ENCODE measurements at regions not wholly inside any gene's neighbourhood (a gene's known extent, or its start where the extent isn't known, plus 50 kb on each side); places are given as distances from the start of the nearest gene placed in this dataset.

DNA sequence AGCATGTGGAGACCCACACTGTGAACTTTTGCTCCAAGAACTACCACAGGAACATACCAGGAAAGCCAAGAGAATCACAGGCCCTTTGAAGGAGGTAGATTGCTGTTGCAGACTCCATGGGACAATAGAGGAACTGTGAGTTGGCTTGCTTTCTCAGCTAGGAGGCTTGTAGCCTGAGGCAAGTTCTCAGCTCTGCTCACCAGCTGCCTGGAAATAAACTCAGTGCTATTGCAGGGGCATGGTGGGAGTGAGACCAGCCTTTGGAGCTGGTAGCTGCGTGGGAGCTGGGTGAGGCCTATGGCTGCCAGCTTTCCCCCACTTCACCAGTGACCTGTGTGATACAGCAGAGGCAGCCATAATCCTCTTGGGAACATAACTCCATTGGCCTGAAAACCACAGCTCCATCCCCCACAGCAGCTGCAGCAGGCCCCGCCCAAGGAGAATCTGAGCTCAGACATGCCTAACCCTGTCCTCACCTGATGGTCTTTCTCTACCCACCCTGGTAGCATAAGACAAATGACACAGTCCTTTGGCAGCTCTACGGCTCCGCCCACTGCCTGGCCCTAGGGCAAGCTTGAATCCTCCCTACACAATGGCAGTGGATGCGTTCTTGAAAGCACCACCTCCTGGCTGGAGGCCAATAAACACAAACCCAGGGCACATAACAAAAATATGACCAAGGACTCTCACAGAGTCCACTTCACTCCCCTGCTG is 389.5 kb downstream of the KIF4B start:
- no peak for DNase-seq (ENCODE audit: low spot score)

DNA sequence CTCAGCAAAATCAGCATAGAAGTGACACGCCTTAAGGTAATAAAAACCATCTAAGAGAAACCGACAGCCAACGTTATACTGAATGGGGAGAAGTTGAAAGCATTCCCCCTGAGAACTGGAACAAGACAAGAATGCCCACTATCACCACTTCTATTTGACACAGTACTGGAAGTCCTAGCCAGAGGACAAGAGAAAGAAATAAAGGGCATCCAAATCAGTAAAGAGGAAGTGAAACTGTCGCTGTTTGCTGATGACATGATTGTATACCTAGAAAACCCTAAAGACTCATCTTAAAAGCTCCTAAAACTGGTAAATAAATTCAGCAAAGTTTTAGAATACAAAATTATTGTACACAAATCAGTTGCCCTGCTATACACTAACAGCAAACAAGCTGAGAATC is 393.3 kb downstream of the KIF4B start:
- no peak for DNase-seq (ENCODE audit: low spot score)

DNA sequence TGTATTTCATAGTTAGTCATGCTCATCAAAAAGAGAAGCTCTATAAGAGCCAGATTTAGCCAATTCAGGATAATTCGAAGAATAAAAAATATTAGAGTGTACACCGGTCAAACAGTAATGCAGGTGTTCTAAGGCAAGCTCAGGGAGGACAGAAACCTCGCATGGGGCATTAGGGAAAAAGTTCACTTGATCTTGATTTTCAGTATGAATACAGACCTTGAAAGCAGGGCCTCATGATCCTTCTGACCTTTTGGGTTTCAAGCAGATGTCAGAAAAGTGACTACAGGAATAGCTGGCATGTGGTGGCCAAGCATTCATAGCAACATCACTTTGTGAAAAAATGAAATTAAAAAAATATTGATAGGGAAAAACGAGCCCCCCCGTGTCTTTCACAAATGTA is 394.9 kb downstream of the KIF4B start:
- DNase-seq (ENCODE audit: low spot score) = no peak

DNA sequence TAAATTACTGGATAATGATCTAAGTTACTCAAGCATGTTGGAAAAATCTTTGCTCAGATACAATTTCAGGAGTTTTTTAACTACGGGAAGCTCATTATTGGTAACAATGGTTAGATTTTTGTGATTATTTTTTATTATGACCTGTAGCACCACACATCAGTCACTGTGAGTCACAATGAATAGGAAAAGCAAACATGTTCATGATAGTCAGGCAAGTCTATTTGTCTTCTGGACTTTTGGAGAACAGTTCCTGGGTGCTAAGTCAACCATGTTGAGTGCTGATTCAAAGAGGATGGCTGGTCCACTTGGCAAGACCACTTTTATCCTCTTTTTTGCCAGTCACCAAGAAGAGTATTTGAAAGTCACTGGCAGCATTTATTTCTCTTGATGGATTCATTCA is 403.2 kb downstream of the KIF4B start:
- no peak for DNase-seq (ENCODE audit: low spot score)

DNA sequence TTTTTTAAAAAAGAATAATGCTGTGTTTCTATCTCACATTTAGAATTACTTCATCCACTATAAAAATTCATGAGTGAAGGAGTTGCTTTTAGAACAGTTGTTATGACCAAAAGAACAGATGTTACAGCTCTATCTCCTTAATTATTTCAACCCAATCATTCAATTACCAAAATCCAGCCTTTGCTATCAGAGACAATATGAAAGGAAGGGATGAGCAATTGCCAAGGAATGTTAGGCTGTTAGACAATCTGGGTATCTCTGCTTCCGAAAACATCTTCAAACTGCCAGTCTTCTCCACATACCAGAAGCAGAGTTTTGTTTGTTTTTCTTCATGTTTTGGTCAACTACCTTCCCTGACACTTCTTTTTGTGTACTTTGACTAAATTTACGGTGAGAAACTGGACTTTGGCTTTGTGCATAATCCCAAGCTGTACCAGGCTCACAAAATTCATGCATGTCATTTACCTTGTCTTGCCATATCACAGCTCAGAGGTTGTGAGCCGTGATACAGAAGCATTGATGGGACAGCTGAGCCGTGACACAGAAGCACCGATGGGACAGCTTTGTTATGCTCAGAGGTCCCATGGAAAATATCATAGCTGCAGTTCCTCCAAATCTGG is 405.5 kb downstream of the KIF4B start:
- DNase-seq (ENCODE audit: low spot score) = no peak

DNA sequence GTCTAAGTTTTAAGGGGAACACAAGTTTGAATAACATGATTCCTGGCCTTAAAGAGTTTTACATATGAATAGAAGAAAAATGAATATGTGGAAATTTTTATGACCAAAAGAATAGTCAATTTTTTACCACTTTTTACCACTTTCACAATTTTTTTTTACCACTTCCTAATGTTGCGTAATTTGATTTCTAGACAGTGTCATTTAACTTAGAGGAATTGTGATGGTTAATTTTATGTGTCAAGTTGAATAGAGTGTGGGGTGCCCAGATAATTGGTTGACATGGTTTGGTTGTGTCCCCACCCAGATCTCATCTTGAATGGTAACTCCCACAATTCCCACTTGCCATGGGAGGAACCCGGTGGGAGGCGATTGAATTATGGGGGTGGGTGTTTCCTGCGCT is 416.6 kb downstream of the KIF4B start:
- no peak for DNase-seq (ENCODE audit: low spot score)

DNA sequence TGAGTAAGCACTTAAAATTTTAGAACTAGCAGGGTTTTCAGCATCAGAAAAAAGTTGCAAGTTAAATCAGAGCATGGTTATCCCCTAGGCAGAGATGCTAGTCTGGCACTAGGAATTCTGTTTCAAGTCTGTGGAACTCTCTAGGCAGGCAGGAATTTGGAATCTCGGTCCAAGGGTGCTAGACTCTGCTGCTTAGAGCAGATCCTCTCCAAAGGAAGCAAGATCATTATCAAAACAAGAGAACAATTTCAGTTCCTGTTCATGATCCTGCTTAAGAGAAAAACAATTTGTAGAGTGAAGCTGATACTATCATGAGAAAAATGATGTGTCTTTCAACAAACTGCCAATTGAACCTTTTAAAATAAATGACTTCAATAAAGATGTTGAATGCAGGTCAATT is 420.7 kb downstream of the KIF4B start:
- no peak for DNase-seq (ENCODE audit: low spot score)

DNA sequence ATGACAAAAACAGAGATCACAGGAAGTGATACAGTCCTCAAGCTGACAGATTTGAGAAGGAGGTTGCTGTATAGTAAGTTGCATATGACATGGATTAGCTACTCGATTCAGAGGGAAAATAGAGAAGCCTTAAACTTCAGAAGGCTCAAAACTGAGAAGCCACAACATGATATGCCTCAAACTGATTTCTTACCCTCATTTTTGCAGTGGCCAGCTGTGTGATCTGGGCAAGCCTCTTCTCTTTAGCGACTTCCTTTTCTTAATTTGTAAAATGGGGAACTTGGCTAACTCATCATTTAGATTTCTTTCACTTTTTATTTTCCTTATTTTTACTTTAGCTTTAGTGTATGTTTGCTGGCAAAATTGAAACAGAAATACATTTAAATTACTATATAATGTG is 421.1 kb downstream of the KIF4B start:
- no peak for DNase-seq (ENCODE audit: low spot score)

DNA sequence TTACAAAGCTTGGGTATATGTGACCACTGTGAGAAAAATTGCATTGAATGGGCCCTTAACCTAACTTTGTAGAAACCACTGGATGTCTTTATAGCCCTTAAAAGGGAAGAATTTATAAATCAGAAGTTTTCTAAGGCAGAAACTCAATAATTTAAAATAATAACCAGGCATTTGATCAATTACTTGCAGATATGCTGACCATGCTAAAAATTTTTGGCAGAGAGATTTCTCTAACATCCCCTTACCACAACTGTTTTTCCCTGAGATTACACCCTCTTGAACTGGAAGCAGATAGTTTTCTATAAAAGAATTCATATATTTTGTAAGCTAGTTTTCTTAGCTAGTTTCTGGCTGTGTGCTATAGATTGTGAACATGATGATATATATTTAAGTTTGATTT is 428.3 kb downstream of the KIF4B start:
- DNase-seq (ENCODE audit: low spot score) = no peak

DNA sequence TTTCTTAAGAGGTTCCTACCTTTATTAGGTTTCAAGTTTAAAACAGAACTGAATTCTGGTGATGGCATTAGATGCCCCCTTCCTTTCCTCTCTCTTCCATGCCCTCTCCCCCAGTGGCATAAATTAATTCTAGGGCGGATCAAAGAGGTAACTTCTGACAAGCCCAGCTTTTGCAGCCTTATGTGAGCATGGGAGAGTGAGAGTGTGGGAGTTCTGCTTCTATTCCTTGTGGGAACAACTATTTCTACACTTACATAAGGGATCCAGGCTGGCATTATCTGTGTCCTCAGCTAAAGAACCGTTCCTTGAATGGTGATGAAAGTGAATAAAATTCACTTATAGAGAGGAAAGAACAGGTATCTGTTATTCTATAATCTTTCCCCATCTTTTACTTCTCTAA is 437.6 kb downstream of the KIF4B start:
- no peak for DNase-seq (ENCODE audit: low spot score)

DNA sequence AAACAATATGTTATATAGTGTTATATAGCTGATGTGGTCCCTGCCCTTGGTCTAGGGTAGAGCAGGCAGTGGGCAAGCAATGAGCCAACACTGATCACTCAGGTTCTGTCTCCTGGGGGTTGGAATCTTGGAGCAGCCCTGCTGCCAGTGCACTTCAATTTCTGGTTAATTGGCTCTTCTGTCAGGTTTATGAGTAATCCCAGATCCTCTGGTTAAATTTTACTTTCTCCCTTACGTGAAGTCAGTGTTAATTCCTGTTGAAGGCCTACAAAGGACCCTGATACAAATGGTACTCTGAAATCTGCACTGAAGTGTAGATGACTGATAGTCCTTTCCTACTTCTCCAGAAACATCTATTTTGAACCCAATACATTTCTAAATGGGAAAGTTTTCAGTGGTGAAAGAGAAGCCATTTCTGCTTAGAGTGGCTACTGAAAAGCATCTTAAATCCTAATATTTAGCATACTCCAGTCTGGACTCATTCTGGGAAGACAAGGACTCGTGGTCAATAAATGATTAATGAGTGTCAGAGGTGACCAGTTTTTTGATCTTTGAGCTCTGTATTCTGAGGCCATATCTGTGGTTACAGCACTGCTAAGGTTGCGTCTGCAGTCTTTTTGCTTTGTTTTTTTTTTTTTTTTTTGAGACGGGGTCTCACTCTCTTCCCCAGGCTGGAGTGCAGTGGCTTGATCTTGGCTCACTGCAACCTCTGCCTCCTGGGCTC is 442.4 kb downstream of the KIF4B start:
- DNase-seq (ENCODE audit: low spot score) = peak; percentile 67

DNA sequence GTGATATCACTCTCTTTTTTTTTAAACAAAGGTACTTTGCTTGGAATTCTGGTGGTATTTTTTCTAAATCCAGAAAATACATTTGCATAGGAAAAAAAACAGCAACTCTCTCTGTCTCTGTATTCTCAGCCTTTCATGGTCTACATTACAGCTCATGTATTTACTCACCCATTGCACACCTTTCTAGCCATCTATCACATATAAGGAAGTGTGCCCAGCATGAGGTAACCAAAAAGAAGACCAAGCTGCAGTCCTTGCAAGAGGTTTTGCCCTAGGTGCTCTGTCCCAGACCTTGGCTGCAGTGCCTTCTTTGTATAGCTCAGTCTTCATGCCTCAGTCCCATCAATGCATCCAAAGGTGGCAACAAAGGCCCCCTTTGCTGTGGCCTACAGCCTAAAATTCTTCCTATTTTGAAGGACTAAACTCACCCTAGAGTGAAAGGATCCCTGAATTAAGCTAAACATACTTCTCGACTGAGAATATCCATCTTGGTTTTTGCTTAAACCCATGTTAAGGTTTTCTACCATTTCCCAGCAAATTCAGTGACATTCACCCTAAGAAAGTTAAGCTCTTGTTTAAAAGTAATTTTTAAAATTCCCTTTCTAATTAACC is 446.4 kb downstream of the KIF4B start:
- no peak for DNase-seq (ENCODE audit: low spot score)

DNA sequence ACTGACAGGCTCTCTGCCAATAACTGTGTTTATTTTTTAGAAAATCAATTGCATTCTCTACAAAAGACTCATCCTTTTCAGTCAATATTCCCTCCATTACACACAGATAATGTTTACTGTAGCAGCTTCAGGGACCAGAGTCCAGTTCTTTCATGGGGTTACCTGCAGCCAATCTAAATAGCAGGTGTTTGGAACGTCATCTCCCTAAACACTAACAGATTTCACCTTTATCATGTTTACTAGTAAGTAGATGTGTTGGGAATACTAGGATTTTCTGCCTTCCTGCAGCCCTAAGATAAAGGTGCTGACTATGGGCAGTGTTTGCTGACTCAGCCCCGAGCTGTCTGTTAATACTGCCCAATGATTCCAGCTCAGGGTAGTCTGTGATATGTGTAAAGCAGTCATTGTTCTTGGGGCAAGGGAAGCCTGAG is 447.0 kb downstream of the KIF4B start:
- DNase-seq (ENCODE audit: low spot score) = no peak

DNA sequence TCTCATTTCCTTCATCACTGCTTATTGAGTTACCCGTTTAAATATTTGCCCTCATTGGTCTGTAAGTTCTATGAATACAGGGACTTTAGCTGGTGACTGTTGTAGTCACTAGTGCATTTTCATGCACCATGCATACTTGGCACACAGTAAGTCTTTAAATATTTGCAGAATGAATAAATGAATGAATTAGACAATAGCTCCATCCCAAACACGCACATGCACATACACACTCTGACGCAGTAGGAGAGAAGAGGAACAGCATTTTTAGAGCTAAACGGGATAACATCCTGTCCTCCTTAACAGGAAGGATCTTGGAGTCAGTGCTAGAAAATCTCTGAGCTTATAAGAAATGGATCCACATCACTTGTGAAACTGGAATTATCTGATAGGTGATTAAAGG is 447.7 kb downstream of the KIF4B start:
- DNase-seq (ENCODE audit: low spot score) = no peak

DNA sequence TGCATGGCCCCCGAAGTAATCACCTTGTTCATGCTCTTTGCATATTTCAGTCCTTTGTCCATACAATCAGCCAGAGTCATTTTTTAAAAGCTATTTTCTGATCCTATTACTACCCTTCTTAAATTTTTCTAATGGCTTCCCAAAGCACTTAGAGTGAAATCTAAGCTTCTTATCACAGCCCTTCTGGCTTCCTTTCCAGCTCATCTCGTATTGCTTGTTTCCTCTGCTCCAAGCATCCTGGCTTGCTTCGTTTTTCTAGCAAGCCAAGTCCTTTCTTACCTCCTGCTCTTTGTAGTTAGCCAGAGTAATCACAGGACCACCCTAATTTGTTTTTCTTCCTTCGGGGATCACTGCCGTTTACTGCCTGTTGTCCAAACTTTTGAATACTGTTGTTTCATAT is 453.3 kb downstream of the KIF4B start:
- no peak for DNase-seq (ENCODE audit: low spot score)

DNA sequence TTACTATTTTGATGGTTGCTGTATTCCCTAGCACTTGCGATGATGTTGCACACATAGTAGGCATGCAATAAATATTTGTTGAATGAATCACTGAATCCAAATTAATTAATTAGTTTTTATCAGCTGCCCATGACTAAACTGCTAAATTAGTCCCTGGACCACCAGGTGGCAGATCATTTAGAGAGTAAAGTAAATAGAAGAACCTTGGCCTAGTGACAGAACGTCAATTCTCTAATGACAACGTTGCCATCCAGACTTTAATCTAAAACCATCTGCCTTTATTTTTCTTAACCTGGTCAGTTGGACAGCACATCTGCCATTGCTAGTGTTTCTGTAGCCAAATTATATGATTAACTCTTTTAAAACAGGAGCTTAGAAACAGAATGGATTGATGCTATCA is 457.5 kb downstream of the KIF4B start:
- peak; percentile 4 for DNase-seq (ENCODE audit: low spot score)

DNA sequence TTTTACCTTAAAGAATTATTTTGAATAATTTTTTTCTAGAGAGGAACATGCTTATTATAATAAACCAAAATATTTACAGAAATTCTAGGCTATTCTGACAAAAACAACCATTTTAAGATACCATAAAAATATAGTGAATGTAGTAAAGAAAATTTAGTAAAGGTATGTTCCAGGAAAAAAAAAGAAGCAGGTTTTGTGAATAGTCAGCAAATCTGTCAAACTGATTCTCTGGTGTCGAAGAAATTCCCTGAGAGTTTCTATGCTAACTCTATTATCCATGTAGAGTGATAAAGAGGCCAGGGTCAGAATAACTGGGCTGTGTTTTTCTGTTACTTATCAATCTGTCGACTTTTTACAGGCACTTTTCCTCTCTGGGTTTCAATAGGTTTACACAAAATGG is 459.2 kb downstream of the KIF4B start:
- no peak for DNase-seq (ENCODE audit: low spot score)

DNA sequence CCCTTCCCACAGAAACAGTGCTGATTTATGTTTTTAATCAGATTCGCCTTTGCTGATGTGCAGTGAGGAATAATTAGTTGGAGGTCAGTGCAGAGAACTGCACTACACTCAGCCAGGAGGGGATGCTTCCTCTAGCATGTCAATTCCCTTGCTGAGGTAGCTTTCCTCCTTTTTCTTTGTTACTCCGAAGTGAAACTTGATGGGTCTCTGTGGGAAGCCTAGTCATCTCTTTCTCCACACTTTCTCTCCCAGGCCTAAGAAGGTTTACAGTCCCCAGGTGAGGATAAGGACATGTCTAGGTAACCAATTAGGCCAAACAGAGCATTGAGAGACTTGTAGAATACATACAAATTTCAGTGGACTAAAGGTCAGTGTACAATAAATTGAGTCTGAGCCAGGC is 461.8 kb downstream of the KIF4B start:
- no peak for DNase-seq (ENCODE audit: low spot score)

DNA sequence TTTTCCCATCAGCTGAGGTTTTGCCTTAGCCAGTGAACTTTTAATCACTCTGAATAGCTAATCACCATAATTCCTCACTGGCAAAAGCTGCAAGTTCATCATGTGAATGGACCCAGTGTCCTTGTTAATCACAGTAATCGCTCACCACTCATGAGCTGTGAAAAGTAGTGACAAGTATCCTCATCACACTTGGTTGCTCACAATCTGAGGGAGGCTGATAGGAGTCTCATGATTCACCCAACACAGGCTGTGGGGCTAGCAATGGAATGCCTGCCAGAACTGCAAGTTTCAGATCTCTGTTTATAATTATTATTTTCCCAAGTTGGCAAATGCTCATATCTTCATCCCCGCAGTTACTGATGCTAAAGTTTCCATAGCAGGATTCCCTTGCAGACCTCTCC is 467.2 kb downstream of the KIF4B start:
- DNase-seq (ENCODE audit: low spot score) = no peak

DNA sequence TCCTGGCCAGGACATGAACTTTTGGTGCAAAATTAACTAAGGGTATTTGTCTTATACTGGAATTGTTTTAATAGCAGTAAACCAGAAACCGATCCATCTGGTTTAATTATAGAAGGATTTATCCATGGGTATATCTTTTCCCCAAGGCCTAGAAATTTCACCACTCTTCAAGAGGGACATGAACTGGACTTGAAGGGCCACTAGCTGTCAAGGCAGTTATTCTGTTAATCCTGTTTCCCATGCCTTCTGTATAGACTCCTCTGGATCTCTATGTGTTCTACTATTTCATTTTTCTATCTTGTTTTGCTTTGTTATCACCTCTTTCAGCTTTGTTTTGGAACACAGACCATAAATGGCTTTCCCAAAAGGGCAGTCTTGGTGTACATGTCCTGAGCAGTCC is 467.6 kb downstream of the KIF4B start:
- no peak for DNase-seq (ENCODE audit: low spot score)

DNA sequence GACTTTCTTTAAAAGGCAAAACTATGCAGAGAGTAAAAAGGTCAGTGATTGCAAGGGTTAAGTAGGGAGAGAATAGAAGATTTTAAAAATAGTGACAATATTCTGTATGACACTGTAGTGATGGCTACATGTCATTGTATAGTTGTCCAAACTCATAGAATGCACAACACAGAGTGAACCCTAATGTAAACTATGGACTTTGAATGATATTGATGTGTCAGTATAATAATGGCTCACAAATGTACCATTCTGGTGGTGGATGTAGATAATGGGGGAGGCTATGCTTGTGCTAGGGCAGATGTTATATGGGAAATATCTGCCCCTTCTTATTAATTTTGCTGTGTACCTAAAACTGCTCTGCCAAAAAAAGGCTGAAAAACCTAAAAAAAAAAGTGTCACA is 468.9 kb downstream of the KIF4B start:
- DNase-seq (ENCODE audit: low spot score) = no peak

DNA sequence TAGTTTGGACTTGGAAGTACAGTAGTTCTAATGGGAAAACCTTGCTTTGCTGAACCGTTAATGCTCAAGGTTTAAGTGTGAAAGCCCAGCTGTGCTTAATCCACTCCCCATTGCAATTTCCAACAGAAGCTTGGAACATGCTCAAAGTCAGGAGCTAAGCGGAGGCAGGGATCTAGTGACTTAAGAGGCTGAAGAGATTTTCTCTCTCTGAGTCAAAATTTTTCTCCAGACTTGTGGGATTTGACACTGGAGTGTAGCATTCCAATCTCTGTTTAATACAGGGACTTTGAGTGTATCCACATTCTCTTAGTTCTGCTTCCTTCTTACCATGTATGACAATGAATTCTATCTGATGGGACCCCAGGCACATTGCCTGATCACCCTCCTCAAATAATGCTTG is 471.8 kb downstream of the KIF4B start:
- DNase-seq (ENCODE audit: low spot score) = no peak

DNA sequence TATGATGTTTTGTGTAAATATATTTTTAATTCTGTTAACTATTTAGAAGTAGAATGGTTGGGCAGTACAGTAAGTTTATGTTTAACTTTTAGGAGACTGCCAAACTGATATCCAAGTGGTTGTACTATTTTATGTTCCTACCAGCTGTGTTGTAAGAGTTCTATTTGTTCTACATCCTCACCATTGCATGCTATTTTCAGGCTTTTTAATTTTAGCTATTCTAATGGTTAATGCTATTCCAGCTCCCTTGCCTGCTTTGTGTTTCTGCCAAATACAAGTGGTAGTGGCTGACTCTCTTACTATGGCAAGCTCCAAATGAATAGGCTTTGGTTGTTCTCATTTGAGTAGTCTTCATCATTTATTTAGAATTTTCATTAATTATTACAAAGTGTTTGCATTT is 476.4 kb downstream of the KIF4B start:
- DNase-seq (ENCODE audit: low spot score) = no peak
